SK-N-SH treated with all-trans-retinoic acid at 6 μM for 48 hours (cell line): ENCODE measurements at regions not wholly inside any gene's neighbourhood (a gene's known extent, or its start where the extent isn't known, plus 50 kb on each side); places are given as distances from the start of the nearest gene placed in this dataset.

ENCODE experiments used
- ATAC-seq: fragments of 200-7000 bp; cut with Tn5 transposase; 3 replicates; pipeline ENCODE4 v1.9.1; 2020; ENCODE audit warnings: mild to moderate bottlenecking, moderate library complexity
- ARNTL ChIP-seq: fragments of 450-650 bp; formaldehyde crosslinking; IDR thresholded peaks from 2 replicates; pipeline ENCODE4 v1.5.0; 2020; ENCODE audit warnings: low read depth, mild to moderate bottlenecking, moderate library complexity, borderline replicate concordance
- BACH2 ChIP-seq: fragments of 250-450 bp; sonication (Bioruptor Pico); IDR thresholded peaks from 2 replicates; pipeline ENCODE4 v1.9.0; 2021; ENCODE audit warnings: mild to moderate bottlenecking, borderline replicate concordance
- CREB5 ChIP-seq: fragments of 250-450 bp; sonication (Bioruptor Pico); IDR thresholded peaks from 2 replicates; pipeline ENCODE4 v1.5.1; 2020; ENCODE audit warnings: low read depth, mild to moderate bottlenecking, moderate library complexity
- CSDC2 ChIP-seq: fragments of 250-450 bp; sonication (Bioruptor Pico); IDR thresholded peaks from 2 replicates; pipeline ENCODE4 v1.5.0; 2020; ENCODE audit warnings: mild to moderate bottlenecking, moderate library complexity
- CSRNP3 ChIP-seq: fragments of 250-450 bp; sonication (Bioruptor Pico); IDR thresholded peaks from 2 replicates; pipeline ENCODE4 v1.5.1; 2021; ENCODE audit warnings: mild to moderate bottlenecking, moderate library complexity
- ESRRG ChIP-seq: fragments of 250-450 bp; sonication (Bioruptor Pico); IDR thresholded peaks from 2 replicates; pipeline ENCODE4 v1.6.1; 2021; ENCODE audit warnings: mild to moderate bottlenecking
- GLIS3 ChIP-seq: fragments of 250-450 bp; sonication (Bioruptor Pico); IDR thresholded peaks from 2 replicates; pipeline ENCODE4 v1.5.0; 2020; ENCODE audit warnings: mild to moderate bottlenecking, moderate library complexity
- ISL1 ChIP-seq: fragments of 250-450 bp; sonication (Bioruptor Pico); IDR thresholded peaks from 2 replicates; pipeline ENCODE4 v2.1.2; 2022; ENCODE audit warnings: mild to moderate bottlenecking, moderate library complexity
- OSR1 ChIP-seq: fragments of 250-450 bp; sonication (Bioruptor Pico); IDR thresholded peaks from 2 replicates; pipeline ENCODE4 v1.8.0; 2022; ENCODE audit warnings: moderate library complexity, mild to moderate bottlenecking, inconsistent platforms
- PATZ1 ChIP-seq: fragments of 250-450 bp; sonication (Bioruptor Pico); IDR thresholded peaks from 2 replicates; pipeline ENCODE4 v1.8.0; 2020; ENCODE audit warnings: mild to moderate bottlenecking, moderate library complexity, borderline replicate concordance
- POU6F1 ChIP-seq: fragments of 250-450 bp; sonication (Bioruptor Pico); IDR thresholded peaks from 2 replicates; pipeline ENCODE4 v1.8.0; 2021; ENCODE audit warnings: low read depth, mild to moderate bottlenecking, moderate library complexity, borderline replicate concordance
- RARB ChIP-seq: fragments of 250-450 bp; sonication (Bioruptor Pico); IDR thresholded peaks from 2 replicates; pipeline ENCODE4 v1.8.0; 2021; ENCODE audit warnings: mild to moderate bottlenecking, moderate library complexity
- SNAI2 ChIP-seq: fragments of 250-450 bp; sonication (Bioruptor Pico); IDR thresholded peaks from 2 replicates; pipeline ENCODE4 v1.5.0; 2020; ENCODE audit warnings: mild to moderate bottlenecking, moderate library complexity
- TCF4 ChIP-seq: fragments of 250-450 bp; sonication (Bioruptor Pico); IDR thresholded peaks from 2 replicates; pipeline ENCODE4 v1.8.0; 2021; ENCODE audit warnings: mild to moderate bottlenecking, moderate library complexity, borderline replicate concordance
- TOX ChIP-seq: fragments of 250-450 bp; sonication (Bioruptor Pico); IDR thresholded peaks from 2 replicates; pipeline ENCODE4 v1.8.0; 2021; ENCODE audit warnings: mild to moderate bottlenecking, moderate library complexity, borderline replicate concordance
- TSHZ2 ChIP-seq: fragments of 250-450 bp; sonication (Bioruptor Pico); IDR thresholded peaks from 2 replicates; pipeline ENCODE4 v1.5.0; 2020; ENCODE audit warnings: mild to moderate bottlenecking, moderate library complexity
- ZC3H10 ChIP-seq: fragments of 250-450 bp; sonication (Bioruptor Pico); IDR thresholded peaks from 2 replicates; pipeline ENCODE4 v1.5.1; 2021; ENCODE audit warnings: mild to moderate bottlenecking, moderate library complexity
- ZFP3 ChIP-seq: fragments of 250-450 bp; sonication (Bioruptor Pico); IDR thresholded peaks from 2 replicates; pipeline ENCODE4 v1.5.0; 2020; ENCODE audit warnings: mild to moderate bottlenecking, moderate library complexity
- ZFP30 ChIP-seq: fragments of 450-650 bp; formaldehyde crosslinking; IDR thresholded peaks from 2 replicates; pipeline ENCODE4 v1.5.0; 2022; ENCODE audit warnings: mild to moderate bottlenecking, moderate library complexity
- ZNF565 ChIP-seq: fragments of 450-650 bp; formaldehyde crosslinking; conservative IDR thresholded peaks from 2 replicates; pipeline ENCODE4 v1.5.0; 2020; ENCODE audit warnings: low read depth, mild to moderate bottlenecking, moderate library complexity
- ZNF70 ChIP-seq: fragments of 450-650 bp; formaldehyde crosslinking; IDR thresholded peaks from 2 replicates; pipeline ENCODE4 v1.5.0; 2020; ENCODE audit warnings: mild to moderate bottlenecking, moderate library complexity
- ZNF8 ChIP-seq: fragments of 450-650 bp; formaldehyde crosslinking; IDR thresholded peaks from 2 replicates; pipeline ENCODE4 v1.5.0; 2020; ENCODE audit warnings: mild to moderate bottlenecking, moderate library complexity

GRCh38 chr3:40723083-40723660, 198.4 kb downstream of the ZNF621 start:
- TF ChIP-seq TOX (CRISPR knock-in tag) (no peak), ESRRG (CRISPR knock-in tag) (no peak), ZFP30 (CRISPR knock-in tag) (no peak), ZNF565 (no peak), CSDC2 (CRISPR knock-in tag) (no peak), CREB5 (CRISPR knock-in tag) (no peak), ZNF70 (CRISPR knock-in tag) (no peak), ZNF8 (CRISPR knock-in tag) (no peak)
- ATAC-seq: no peak

- ATAC-seq: no peak
- TF ChIP-seq TCF4 (CRISPR knock-in tag): no peak
Observed at GRCh38 chr3:40725031-40725430, 200.3 kb downstream of the ZNF621 start.

GRCh38 chr3:40731445-40731844, 206.7 kb downstream of the ZNF621 start:
- ATAC-seq: no peak
- TF ChIP-seq CSDC2 (CRISPR knock-in tag) (no peak), TOX (CRISPR knock-in tag) (no peak), ZNF8 (CRISPR knock-in tag) (no peak), BACH2 (no peak), ZFP3 (CRISPR knock-in tag) (no peak), ARNTL (CRISPR knock-in tag) (no peak), ZNF565 (no peak), RARB (CRISPR knock-in tag) (no peak), TSHZ2 (CRISPR knock-in tag) (no peak), CREB5 (CRISPR knock-in tag) (no peak), ISL1 (CRISPR knock-in tag) (no peak), GLIS3 (CRISPR knock-in tag) (no peak), CSRNP3 (CRISPR knock-in tag) (no peak), POU6F1 (no peak), ESRRG (CRISPR knock-in tag) (no peak)

- ATAC-seq: no peak
- TF ChIP-seq TCF4 (CRISPR knock-in tag) (no peak), OSR1 (CRISPR knock-in tag) (no peak), ZNF8 (CRISPR knock-in tag) (no peak), CSDC2 (CRISPR knock-in tag) (no peak), ZFP3 (CRISPR knock-in tag) (no peak), PATZ1 (CRISPR knock-in tag) (no peak), ZFP30 (CRISPR knock-in tag) (no peak), GLIS3 (CRISPR knock-in tag) (no peak), ARNTL (CRISPR knock-in tag) (no peak), POU6F1 (no peak), ZC3H10 (CRISPR knock-in tag) (no peak), SNAI2 (CRISPR knock-in tag) (no peak), CREB5 (CRISPR knock-in tag) (no peak)
Observed at GRCh38 chr3:40736943-40737342, 212.2 kb downstream of the ZNF621 start.
